Right lobe of liver (tissue), 4 donors: ENCODE measurements at regions not wholly inside any gene's neighbourhood (a gene's known extent, or its start where the extent isn't known, plus 50 kb on each side); places are given as distances from the start of the nearest gene placed in this dataset.

Source experiments
- CTCF ChIP-seq, 4 donors: fragments of 200-600 bp in 3 of 4; fragments of 450-650 bp in 1 of 4; IDR thresholded peaks; one replicate each; pipeline versions ENCODE4 v1.5.1 to v1.8.0; 2016 to 2022; ENCODE audit warnings: antibody characterized with exemption in 4 of 4, mild to moderate bottlenecking in 2 of 4
- POLR2A ChIP-seq: fragments of 450-650 bp; IDR thresholded peaks from one replicate; pipeline ENCODE4 v1.6.1; 2017; ENCODE audit warnings: antibody characterized with exemption, mild to moderate bottlenecking
- donor health status: DM: no; HTN: no; CAD: no.
- donor health status: DM: no; HTN: no; CAD: no.
- donor health status: DM: no; HTN: yes; CAD: no.

GRCh38 chr16:26827386-26827785 lies 239.3 kb upstream of the C16orf82 start:
- no peak for TF ChIP-seq CTCF (IDR thresholded peaks at IDR 0.05)
- no peak for TF ChIP-seq POLR2A
